Kidney (tissue), 13 donors: ENCODE measurements at regions not wholly inside any gene's neighbourhood (a gene's known extent, or its start where the extent isn't known, plus 50 kb on each side); places are given as distances from the start of the nearest gene placed in this dataset.

ENCODE experiments used
- DNase-seq, 5 donors: peaks; one replicate each; pipeline ENCODE4 v3.0.0-alpha.2; 2013 to 2020
- FAIRE-seq: peaks from 2 replicates; lab custom pipeline; 2012; peaks lifted over from hg19 to GRCh38; lab: Jason Lieb, UNC
- H3K27ac ChIP-seq, 2 donors: one replicate each; pipeline ENCODE4 v1.7.0; 2013; ENCODE audit warnings: low read depth in 2 of 2, low read length in 2 of 2, inconsistent platforms in 1 of 2
- H3K27me3 ChIP-seq: one replicate; pipeline ENCODE4 v1.7.1; 2013; ENCODE audit warnings: low read length, inconsistent platforms; ENCODE audit not compliant: control insufficient read depth, insufficient read depth
- H3K36me3 ChIP-seq, 3 donors: one replicate each; pipeline versions ENCODE4 v1.7.0 to v1.7.1; 2013; ENCODE audit warnings: low read length in 3 of 3, control low read depth in 1 of 3, inconsistent platforms in 1 of 3; ENCODE audit not compliant: insufficient read depth in 3 of 3, control insufficient read depth in 2 of 3
- H3K4me1 ChIP-seq, 3 donors: one replicate each; pipeline versions ENCODE4 v1.7.0 to v1.7.1; 2013; ENCODE audit warnings: low read length in 3 of 3, inconsistent platforms in 1 of 3, low read depth in 1 of 3; ENCODE audit not compliant: control insufficient read depth in 2 of 3, insufficient read depth in 2 of 3
- H3K4me3 ChIP-seq, 3 donors: one replicate each; pipeline versions ENCODE4 v1.7.0 to v1.8.1; 2013; ENCODE audit warnings: low read length in 3 of 3, control low read depth in 1 of 3, inconsistent platforms in 1 of 3
- H3K9ac ChIP-seq, 3 donors: one replicate each; pipeline versions ENCODE4 v1.7.0 to v1.7.1; 2013; ENCODE audit warnings: low read length in 3 of 3, control low read depth in 1 of 3, inconsistent platforms in 1 of 3
- H3K9me3 ChIP-seq, 3 donors: one replicate each; pipeline versions ENCODE4 v1.7.0 to v1.7.1; 2013; ENCODE audit warnings: low read length in 3 of 3, control low read depth in 1 of 3, inconsistent platforms in 1 of 3; ENCODE audit not compliant: control insufficient read depth in 2 of 3, insufficient read depth in 1 of 3
- intact Hi-C: fragments of 100-400 bp; cut with DNase I; formaldehyde crosslinking; loops from one replicate; pipeline ENCODE4 v1.11.1; 2022
- TF ChIP-seq, protein P1 (sequence below): IDR thresholded peaks from 3 replicates; pipeline ENCODE4 v1.5.1; 2012; ENCODE audit warnings: mild to moderate bottlenecking, moderate library complexity, borderline replicate concordance; ENCODE audit not compliant: insufficient read depth; ENCODE audit errors: extremely low read depth
- donor health status: control.
- donor health status: control.
- donor health status: control.
- donor health status: control.
- donor health status: control.
- donor health status: DM: yes; HTN: yes; CAD: no.
- donor health status: Normal renal cell carcinoma (clear cell type).

DNA sequence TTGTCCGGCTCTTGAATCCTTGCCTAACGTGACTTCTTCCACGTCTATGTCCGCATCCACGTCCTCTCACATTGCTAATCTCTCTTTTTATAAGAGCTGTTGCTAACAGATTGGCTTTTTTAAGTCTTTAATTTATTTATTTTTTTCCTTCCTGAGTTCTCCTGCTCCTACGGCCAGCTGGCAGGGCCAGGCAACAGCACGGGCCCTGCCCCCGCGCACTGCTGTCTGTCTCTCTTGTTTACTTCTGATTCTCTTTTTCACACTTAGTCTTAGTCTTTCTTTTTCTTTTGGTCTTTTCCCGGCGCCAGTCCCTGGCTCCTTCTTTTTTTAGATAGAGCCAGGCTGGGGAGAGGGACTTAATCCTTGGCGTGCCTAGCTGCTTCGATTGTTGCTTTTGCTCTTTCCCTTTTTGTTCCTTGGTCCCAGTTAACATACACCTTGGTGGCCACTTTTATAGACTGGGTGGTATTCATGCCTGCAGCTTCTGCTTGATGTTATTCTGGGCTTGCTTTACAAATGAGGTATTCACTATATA, 53.2 kb upstream of the RBMX start:
- DNase-seq: peak in 1 of 5 donors; percentile 16
- H3K9ac ChIP-seq: no peak overlapping the region
- no peaks in the 10 kb centered on the region for H3K9me3 ChIP-seq
- intact Hi-C loops: no loop called here
- H3K4me3 ChIP-seq: no peak overlapping the region
- TF ChIP-seq, protein P1, sequence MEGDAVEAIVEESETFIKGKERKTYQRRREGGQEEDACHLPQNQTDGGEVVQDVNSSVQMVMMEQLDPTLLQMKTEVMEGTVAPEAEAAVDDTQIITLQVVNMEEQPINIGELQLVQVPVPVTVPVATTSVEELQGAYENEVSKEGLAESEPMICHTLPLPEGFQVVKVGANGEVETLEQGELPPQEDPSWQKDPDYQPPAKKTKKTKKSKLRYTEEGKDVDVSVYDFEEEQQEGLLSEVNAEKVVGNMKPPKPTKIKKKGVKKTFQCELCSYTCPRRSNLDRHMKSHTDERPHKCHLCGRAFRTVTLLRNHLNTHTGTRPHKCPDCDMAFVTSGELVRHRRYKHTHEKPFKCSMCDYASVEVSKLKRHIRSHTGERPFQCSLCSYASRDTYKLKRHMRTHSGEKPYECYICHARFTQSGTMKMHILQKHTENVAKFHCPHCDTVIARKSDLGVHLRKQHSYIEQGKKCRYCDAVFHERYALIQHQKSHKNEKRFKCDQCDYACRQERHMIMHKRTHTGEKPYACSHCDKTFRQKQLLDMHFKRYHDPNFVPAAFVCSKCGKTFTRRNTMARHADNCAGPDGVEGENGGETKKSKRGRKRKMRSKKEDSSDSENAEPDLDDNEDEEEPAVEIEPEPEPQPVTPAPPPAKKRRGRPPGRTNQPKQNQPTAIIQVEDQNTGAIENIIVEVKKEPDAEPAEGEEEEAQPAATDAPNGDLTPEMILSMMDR: no peak
- no peaks in the 10 kb centered on the region for H3K36me3 ChIP-seq
- no peaks in the 10 kb centered on the region for H3K27me3 ChIP-seq
- H3K4me1 ChIP-seq: no peaks in the 10 kb centered on the region
- no peak for FAIRE-seq
- H3K27ac ChIP-seq: no peak overlapping the region

DNA sequence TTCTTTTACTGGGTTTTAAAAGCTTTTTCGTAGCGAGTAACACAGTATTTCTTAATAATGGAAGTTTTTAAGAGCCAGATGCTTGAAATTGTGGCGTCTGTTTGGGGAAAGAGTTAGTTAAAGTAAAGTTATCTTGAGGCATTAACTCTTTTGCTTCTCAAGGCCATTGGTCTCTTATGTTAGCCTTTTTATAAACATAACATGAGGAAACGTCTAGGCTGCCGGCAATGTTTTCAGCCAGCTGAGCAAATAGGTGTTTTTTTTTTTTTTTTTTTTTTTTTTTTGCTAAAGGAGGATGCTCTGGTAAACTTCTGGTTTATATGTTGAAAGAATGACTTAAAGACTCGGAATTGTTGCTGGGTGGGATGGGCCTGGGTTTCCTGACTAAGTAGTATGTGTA, 51.1 kb upstream of the RBMX start:
- Histone ChIP-seq H3K4me1 (no peaks in the 10 kb centered on the region), H3K27me3 (no peaks in the 10 kb centered on the region), H3K9ac (no peak overlapping the region), H3K36me3 (no peaks in the 10 kb centered on the region), H3K4me3 (no peak overlapping the region), H3K9me3 (no peaks in the 10 kb centered on the region), H3K27ac (no peak overlapping the region)
- TF ChIP-seq, protein P1: no peak
- intact Hi-C loops: no loop called here
- FAIRE-seq (no peak), DNase-seq (no peak)
